Mesenteric fat pad (tissue), 1 donor: ENCODE measurements at regions not wholly inside any gene's neighbourhood (a gene's known extent, or its start where the extent isn't known, plus 50 kb on each side); places are given as distances from the start of the nearest gene placed in this dataset.
"Not testable (repeated sequence)": the region's sequence is repeated elsewhere in the genome, so short reads cannot be mapped to it uniquely, and the experiment has no call there.

Experiments
- DNase-seq: peaks from one replicate; pipeline ENCODE4 v3.0.0-alpha.2; 2020; ENCODE audit warnings: low spot score
- donor health status: DM: yes; HTN: yes; CAD: no.

DNA sequence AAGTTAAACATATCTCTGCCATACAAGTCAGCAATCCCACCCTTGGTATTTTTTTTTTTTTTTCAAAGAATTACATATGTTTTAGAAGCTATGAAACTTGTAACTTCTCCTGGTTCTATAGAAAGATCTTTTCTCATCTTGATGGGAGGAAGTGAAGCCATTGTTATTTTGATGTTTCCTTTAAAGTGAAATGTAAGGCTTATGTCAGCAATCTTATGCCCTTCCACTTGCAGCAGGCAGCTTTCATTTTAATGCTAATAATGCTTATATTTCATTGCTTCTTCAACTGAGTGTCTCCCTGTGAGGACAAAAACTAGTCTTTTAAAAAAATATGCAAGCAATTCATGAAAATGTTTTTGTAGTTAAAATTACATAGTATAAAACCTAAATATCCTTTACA is 1614.7 kb downstream of the KHDRBS2 start:
- no peak for DNase-seq

DNA sequence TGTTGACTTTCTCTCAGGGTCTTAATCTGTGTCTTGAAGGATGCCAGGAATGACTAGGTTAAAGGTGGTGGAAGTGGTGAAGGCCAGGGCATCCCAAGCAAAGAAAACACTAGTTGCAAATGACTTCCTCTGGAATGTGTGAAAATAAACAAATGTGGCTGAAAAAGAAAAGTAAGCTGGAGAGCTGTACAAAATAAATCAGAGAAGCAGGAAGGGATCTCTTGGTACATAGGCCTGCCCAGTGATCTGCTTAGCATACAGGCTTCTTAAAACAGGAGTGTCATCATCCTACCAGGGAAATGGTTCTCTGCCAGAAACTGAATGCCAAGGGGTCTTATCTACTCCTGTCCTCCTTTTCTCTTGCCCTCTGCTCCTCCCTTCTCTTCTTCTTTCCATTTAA is 1616.0 kb downstream of the KHDRBS2 start:
- DNase-seq = no peak

DNA sequence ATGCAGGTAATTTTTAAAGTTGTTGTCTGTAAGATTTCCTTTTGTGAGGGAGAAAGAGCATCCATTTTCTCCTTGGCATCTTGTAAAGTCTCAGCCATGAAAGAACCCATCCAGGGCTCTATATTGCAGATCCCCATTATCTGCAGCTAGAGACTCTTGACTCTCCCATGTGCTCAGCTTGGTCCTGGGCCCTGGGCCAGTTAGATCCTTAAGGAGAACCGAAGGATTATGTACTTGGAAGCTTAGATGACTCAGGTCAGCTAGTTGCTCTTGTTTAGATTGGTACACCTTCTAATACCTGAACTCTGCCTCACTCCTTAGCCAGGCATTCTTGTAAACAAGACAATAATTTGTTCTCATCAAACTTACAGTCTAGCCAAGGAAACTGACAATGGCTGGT is 1617.6 kb downstream of the KHDRBS2 start:
- no peak for DNase-seq

DNA sequence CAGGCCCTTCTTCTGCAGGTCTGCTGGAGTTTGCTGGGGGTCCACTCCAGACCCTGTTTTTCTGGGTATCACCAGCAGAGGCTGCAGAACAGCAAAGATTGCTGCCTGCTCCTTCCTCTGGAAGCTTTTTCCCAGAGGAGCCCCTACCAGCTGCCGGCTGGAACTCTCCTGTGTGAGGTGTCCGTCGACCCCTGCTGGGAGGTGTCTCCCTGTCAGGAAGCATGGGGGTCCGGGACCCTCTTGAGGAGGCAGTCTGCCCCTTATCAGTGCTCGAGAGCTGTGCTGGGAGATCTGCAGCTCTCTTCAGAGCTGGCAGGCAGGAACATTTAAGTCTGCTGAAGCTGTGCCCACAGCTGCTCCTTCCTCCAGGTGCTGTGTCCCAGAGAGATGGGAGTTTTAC is 1622.8 kb downstream of the KHDRBS2 start:
- DNase-seq = not testable (repeated sequence)

DNA sequence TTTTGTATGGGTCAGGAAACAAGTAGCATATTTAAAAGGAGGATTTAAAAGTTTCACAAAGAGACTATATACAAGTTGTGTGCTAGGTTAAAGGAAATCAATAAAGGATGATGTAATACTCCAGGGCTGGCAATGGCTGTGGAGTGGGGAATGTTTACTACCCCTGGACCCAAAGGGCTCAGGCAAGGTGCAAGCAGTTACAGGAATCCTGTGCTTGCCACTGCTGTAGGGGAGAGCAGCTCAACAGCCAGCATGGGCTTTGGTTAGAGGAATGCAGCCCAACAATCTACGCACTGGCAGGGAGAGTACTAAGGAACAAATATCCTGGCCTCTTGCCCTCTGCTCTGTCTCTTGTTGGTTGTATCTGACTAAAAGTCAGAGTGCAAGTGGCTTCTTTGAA is 1642.2 kb downstream of the KHDRBS2 start:
- DNase-seq = no peak

DNA sequence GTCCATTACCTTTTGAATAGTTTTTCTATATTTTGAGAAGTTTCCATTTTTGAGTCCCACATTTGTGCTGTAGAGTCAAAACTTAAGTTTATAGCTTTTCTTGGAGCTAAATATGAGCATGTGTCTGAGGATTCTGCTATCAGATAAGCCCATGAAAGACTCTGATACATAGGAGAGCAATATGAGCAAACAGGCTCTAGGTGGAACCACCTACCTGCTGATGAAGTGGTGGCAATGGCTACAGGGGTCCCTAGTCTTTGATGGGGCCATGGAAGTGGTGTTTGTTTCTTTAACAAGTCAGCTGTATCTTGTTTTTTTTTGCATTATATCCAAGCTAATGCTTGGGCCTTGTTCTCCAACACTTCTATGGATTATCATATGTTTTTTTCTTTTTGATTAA is 1646.8 kb downstream of the KHDRBS2 start:
- DNase-seq = not testable (repeated sequence)
